ENCODE measurements at regions not wholly inside any gene's neighbourhood (a gene's known extent, or its start where the extent isn't known, plus 50 kb on each side); places are given as distances from the start of the nearest gene placed in this dataset.

- no peaks in the 10 kb centered on the region for H3K27me3 ChIP-seq (ENCODE audit: control insufficient read depth, insufficient read depth, low read length)
- in situ Hi-C loops (cut with HindIII; ENCODE audit: low pct_unique_long_range_greater_than_20kb, low sequenced_read_pairs) (no loop called here), intact Hi-C loops (cut with micrococcal nuclease; ENCODE audit: unreplicated experiment) (no loop called here)
- H3K4me1 ChIP-seq (ENCODE audit: control insufficient read depth, insufficient read depth, low read length): no peaks in the 10 kb centered on the region
- ChIA-PET CTCF (no interaction called here), POLR2A (no interaction called here)
- DNase-seq (ENCODE audit: low read depth, low spot score) (no peak), ATAC-seq (no peak)
- no peak overlapping the region for H3K27ac ChIP-seq (ENCODE audit: low read length)
- no TSS peak for BruUV-seq (replicated peaks)
- no peak overlapping the region for H3K4me3 ChIP-seq (ENCODE audit: low read depth in 2 of 2, low read length in 2 of 2)
- no peak for TF ChIP-seq REST (IDR thresholded peaks at IDR 0.05; ENCODE audit: insufficient read depth in 1 of 2, low read depth in 2 of 2, low read length in 1 of 2)
- TF ChIP-seq TCF7L2 (IDR thresholded peaks at IDR 0.05; ENCODE audit: low read depth, low read length): no peak
- no peak for TF ChIP-seq POLR2AphosphoS5 (IDR thresholded peaks at IDR 0.05; ENCODE audit: low read depth, low read length)
- no peak for TF ChIP-seq CTCF (IDR thresholded peaks at IDR 0.05)
- TF ChIP-seq SIN3A (IDR thresholded peaks at IDR 0.05; ENCODE audit: borderline replicate concordance, insufficient read depth, low read depth, low read length): no peak
- no peaks in the 10 kb centered on the region for H3K36me3 ChIP-seq (ENCODE audit: control insufficient read depth, insufficient read depth, low read length)
- no peaks in the 10 kb centered on the region for H3K9me3 ChIP-seq (ENCODE audit: control insufficient read depth, insufficient read depth, low read depth, low read length)
These were observed 419.4 kb downstream of the MEIS1 start for GRCh38 chr2:66854298-66854697.

- POLR2A ChIA-PET: no interaction called here
- CTCF ChIA-PET: no interaction called here
- no TSS peak for BruUV-seq (replicated peaks)
- Histone ChIP-seq H3K27me3 (ENCODE audit: control insufficient read depth, insufficient read depth, low read length) (no peaks in the 10 kb centered on the region), H3K4me3 (ENCODE audit: low read depth in 2 of 2, low read length in 2 of 2) (no peak overlapping the region), H3K27ac (ENCODE audit: low read length) (no peak overlapping the region), H3K4me1 (ENCODE audit: control insufficient read depth, insufficient read depth, low read length) (no peaks in the 10 kb centered on the region), H3K36me3 (ENCODE audit: control insufficient read depth, insufficient read depth, low read length) (no peaks in the 10 kb centered on the region), H3K9me3 (ENCODE audit: control insufficient read depth, insufficient read depth, low read depth, low read length) (no peaks in the 10 kb centered on the region)
- intact Hi-C loops (cut with micrococcal nuclease; ENCODE audit: unreplicated experiment): no loop called here
- ATAC-seq (no peak), DNase-seq (ENCODE audit: low read depth, low spot score) (no peak)
- in situ Hi-C loops (cut with HindIII; ENCODE audit: low pct_unique_long_range_greater_than_20kb, low sequenced_read_pairs): no loop called here
- no peak for TF ChIP-seq SIN3A (IDR thresholded peaks at IDR 0.05; ENCODE audit: borderline replicate concordance, insufficient read depth, low read depth, low read length)
- no peak for TF ChIP-seq REST (IDR thresholded peaks at IDR 0.05; ENCODE audit: insufficient read depth in 1 of 2, low read depth in 2 of 2, low read length in 1 of 2)
- TF ChIP-seq CTCF (IDR thresholded peaks at IDR 0.05): no peak
- no peak for TF ChIP-seq POLR2AphosphoS5 (IDR thresholded peaks at IDR 0.05; ENCODE audit: low read depth, low read length)
- TF ChIP-seq TCF7L2 (IDR thresholded peaks at IDR 0.05; ENCODE audit: low read depth, low read length): no peak
These were observed 428.1 kb downstream of the MEIS1 start for GRCh38 chr2:66862885-66863650.
